ENCODE measurements at regions not wholly inside any gene's neighbourhood (a gene's known extent, or its start where the extent isn't known, plus 50 kb on each side); places are given as distances from the start of the nearest gene placed in this dataset.

GRCh38 chr5:135776457-135776856, 58.0 kb upstream of the SLC25A48 start:
- no peak for TF ChIP-seq CTCF (conservative IDR thresholded peaks at IDR 0.05)
- no peak for TF ChIP-seq ZFX (IDR thresholded peaks at IDR 0.05)
- no peak overlapping the region for H3K27ac ChIP-seq

DNA sequence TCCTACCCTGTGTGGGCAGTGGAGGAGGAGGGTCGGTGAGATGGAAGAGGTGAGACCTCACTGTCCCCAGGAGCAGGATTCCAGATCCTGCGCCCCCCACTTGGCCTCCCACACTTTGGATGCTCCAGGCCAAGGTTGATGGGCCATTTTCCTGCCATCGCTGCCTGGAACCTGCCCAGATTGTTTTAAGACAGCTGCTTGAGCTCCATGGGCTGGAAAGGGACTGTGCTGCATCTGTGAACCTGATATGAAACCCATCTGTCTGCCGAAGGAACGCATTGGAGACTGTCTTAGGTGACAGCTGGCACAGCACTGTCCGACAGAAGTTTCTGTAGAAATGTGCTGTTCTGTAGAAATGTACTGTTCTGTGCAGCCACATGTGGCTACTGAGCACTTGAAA, 72.7 kb upstream of the SLC25A48 start:
- no peak overlapping the region for H3K27ac ChIP-seq

DNA sequence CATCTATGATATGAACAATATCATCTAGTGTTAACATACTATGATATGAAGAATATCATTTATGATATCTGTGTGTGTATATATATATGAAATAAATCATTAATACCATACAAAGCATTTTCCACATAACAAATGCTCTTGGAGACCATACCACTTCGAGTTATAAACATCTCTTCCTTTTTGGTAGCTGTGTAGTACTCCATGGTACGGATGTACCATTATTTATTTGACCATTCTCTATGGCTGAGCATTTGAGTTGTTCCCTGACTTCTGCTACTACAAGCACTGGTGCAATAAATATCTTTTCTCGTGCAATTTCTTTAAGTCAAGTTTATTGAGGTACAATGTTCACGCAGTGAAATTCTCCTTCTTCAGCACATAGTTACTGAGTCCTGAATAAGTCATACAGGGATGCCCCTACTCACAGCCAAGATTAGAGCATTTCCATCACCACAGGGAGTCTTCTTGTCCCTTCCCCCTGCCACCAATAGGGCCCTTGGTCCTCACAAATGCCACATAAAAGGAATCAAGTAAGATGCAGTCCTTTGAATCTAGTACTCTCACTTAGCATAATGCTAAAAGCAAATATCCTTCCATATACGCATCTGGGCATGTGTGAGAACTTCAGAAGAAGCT, 75.2 kb upstream of the SLC25A48 start:
- TF ChIP-seq ZFX (IDR thresholded peaks at IDR 0.05) (no peak), CTCF (conservative IDR thresholded peaks at IDR 0.05) (no peak)
- no peak overlapping the region for H3K27ac ChIP-seq

More for the DNA sequence above, 72.7 kb upstream of the SLC25A48 start:
- TF ChIP-seq ZFX (IDR thresholded peaks at IDR 0.05), result no peak
- TF ChIP-seq CTCF (conservative IDR thresholded peaks at IDR 0.05), result no peak

DNA sequence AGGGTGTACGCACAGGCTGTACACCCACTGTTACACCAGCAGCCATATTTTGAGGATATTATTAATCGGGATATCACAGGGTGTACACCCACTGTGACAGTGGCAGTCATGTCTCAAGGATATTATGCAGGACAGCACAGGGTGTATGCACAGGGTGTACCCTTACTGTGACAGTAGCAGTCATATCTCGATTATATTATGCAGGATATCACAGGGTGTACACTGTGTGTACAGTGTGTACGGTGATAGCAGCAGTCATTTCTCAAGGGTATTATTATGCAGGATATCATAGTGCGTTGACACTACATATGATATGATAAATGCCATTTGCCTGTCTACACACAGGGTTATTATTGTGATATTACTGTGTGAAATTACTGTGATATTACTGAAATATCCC, 80.5 kb upstream of the SLC25A48 start:
- no peak overlapping the region for H3K27ac ChIP-seq
- TF ChIP-seq ZFX (IDR thresholded peaks at IDR 0.05) (no peak), CTCF (conservative IDR thresholded peaks at IDR 0.05) (no peak)

DNA sequence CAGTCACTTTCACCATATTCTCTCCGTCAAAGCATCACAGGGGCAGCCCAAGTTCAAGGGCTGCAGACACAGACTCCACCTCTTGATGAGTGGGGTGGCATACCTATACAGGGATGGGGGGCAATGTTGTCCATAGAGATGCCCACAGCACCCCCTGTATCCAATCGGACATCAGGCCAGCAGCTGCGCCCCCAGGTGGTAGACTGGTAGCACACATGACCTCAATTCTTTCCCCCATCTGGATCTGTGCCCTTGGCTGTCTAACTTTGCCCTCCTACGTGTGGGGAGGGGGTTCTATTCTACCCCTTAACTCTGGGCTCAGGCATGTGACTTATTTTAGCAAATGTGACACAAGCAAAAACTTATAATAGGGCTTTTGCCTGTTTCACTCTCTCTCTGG, 84.0 kb upstream of the SLC25A48 start:
- TF ChIP-seq ZFX (IDR thresholded peaks at IDR 0.05) (no peak), CTCF (conservative IDR thresholded peaks at IDR 0.05) (peak; percentile 34)

GRCh38 chr5:135747824-135748223, 86.6 kb upstream of the SLC25A48 start:
- TF ChIP-seq CTCF (conservative IDR thresholded peaks at IDR 0.05) (no peak), ZFX (IDR thresholded peaks at IDR 0.05) (no peak)
- peak overlapping the region; percentile 29 for H3K27ac ChIP-seq

More for the DNA sequence above, 84.0 kb upstream of the SLC25A48 start:
- no peak overlapping the region for H3K27ac ChIP-seq

GRCh38 chr5:135745897-135746500, 88.5 kb upstream of the SLC25A48 start:
- TF ChIP-seq CTCF (conservative IDR thresholded peaks at IDR 0.05), result no peak
- no peak for TF ChIP-seq ZFX (IDR thresholded peaks at IDR 0.05)
- no peak overlapping the region for H3K27ac ChIP-seq
